ELF-1 (cell line): ENCODE measurements at regions not wholly inside any gene's neighbourhood (a gene's known extent, or its start where the extent isn't known, plus 50 kb on each side); places are given as distances from the start of the nearest gene placed in this dataset.

Experiments
- DNase-seq: peaks from one replicate; pipeline ENCODE4 v3.0.0-alpha.2; 2016; ENCODE audit warnings: low read depth, low spot score

GRCh38 chr5:88368201-88368600, 99.6 kb upstream of the TMEM161B start:
- no peak for DNase-seq

- DNase-seq, result no peak
These were observed 96.3 kb upstream of the TMEM161B start for GRCh38 chr5:88364991-88365390.

DNA sequence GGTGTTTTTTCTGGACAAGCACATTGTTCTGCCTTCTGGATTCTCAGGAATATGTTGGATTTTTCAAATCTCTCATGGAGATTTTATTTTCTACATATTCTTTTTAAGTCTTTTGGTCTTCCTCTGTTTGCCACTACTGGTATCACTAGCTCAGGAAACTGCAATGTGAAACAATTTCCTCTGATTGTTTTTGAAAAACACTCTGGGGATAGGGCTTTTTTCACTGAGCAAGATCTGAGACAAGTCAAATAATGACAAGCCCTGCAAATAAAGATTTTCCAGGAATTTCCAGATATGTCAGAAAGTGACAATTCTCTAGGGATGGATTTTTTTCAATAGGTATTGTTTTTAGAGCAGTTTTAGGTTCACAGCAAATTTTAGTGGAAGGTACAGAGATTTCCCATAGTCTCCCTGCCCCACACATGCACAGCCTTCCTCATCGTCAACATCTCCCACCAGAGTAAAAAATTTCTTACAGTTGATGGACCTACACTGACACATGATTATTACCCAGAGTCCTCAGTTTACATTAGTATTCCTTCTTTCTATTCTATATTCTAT, 86.9 kb upstream of the TMEM161B start:
- DNase-seq, result no peak

GRCh38 chr5:88325868-88326267, 57.2 kb upstream of the TMEM161B start:
- DNase-seq, result no peak

GRCh38 chr5:88322785-88323184, 54.1 kb upstream of the TMEM161B start:
- DNase-seq, result no peak
